Sigmoid colon (tissue), 6 donors: ENCODE measurements at regions not wholly inside any gene's neighbourhood (a gene's known extent, or its start where the extent isn't known, plus 50 kb on each side); places are given as distances from the start of the nearest gene placed in this dataset.

Experiments used
- DNase-seq: peaks from one replicate; pipeline ENCODE4 v3.0.0-alpha.2; 2019
- H3K27ac ChIP-seq, 4 donors: fragments of 200-600 bp; sonication (generic); one replicate each; pipeline ENCODE4 v1.5.1; 2016 to 2019; ENCODE audit warnings: mild to moderate bottlenecking in 1 of 4
- H3K27me3 ChIP-seq, 3 donors: fragments of 200-600 bp; sonication (generic); one replicate each; pipeline ENCODE4 v1.5.1; 2019; ENCODE audit warnings: mild to moderate bottlenecking in 1 of 3
- H3K36me3 ChIP-seq, 4 donors: fragments of 200-600 bp; sonication (generic); one replicate each; pipeline ENCODE4 v1.5.1; 2016 to 2019
- H3K4me1 ChIP-seq, 4 donors: fragments of 200-600 bp; sonication (generic); one replicate each; pipeline ENCODE4 v1.5.1; 2017 to 2019
- H3K4me3 ChIP-seq, 4 donors: fragments of 200-600 bp; sonication (generic); one replicate each; pipeline ENCODE4 v1.5.1; 2017 to 2019; ENCODE audit warnings: mild to moderate bottlenecking in 2 of 4, moderate library complexity in 1 of 4
- H3K9me3 ChIP-seq, 4 donors: fragments of 200-600 bp in 3 of 4; sonication (generic) in 3 of 4; one replicate each; pipeline versions ENCODE4 v1.5.1 to v1.6.1; 2013 to 2019
- EP300 ChIP-seq, 4 donors: sonication (generic); formaldehyde crosslinking; IDR thresholded peaks; one replicate each; pipeline ENCODE4 v1.6.1; 2017; ENCODE audit warnings: antibody characterized with exemption in 4 of 4
- POLR2A ChIP-seq, 2 donors: fragments of 450-650 bp; IDR thresholded peaks; one replicate each; pipeline ENCODE4 v1.6.1; 2016; ENCODE audit warnings: antibody characterized with exemption in 2 of 2, mild to moderate bottlenecking in 2 of 2, moderate library complexity in 2 of 2
- POLR2AphosphoS5 ChIP-seq, 4 donors: sonication (generic); formaldehyde crosslinking; IDR thresholded peaks; one replicate each; pipeline ENCODE4 v1.6.1; 2017; ENCODE audit warnings: antibody characterized with exemption in 4 of 4
- WGBS, 2 donors: extraction: QIAGEN DNeasy Blood & Tissue Kit; methylation state at CpG; one replicate each; pipeline ENCODE4 v1.1.7; 2013; 5-methylcytosine and 5-hydroxymethylcytosine counted together
- intact Hi-C: fragments of 100-400 bp; cut with DNase I; formaldehyde crosslinking; loops from one replicate; pipeline ENCODE4 v1.15.1; 2023
- TF ChIP-seq, protein P1 (sequence below), 4 experiments: fragments of 450-650 bp in 3 of 4; fragments of 200-600 bp in 1 of 4; IDR thresholded peaks; one replicate each; pipeline ENCODE4 v1.5.1; 2016 to 2019; ENCODE audit warnings: antibody characterized with exemption in 4 of 4, mild to moderate bottlenecking in 3 of 4, moderate library complexity in 2 of 4
- donor health status: healthy with polysubstance abuse.
- donor health status: healthy.

GRCh38 chr1:233730380-233730779, 116.5 kb downstream of the KCNK1 start:
- no peak for DNase-seq
- TF ChIP-seq POLR2AphosphoS5 (IDR thresholded peaks at IDR 0.05) (no peak), POLR2A (IDR thresholded peaks at IDR 0.05) (no peak)
- TF ChIP-seq, protein P1, sequence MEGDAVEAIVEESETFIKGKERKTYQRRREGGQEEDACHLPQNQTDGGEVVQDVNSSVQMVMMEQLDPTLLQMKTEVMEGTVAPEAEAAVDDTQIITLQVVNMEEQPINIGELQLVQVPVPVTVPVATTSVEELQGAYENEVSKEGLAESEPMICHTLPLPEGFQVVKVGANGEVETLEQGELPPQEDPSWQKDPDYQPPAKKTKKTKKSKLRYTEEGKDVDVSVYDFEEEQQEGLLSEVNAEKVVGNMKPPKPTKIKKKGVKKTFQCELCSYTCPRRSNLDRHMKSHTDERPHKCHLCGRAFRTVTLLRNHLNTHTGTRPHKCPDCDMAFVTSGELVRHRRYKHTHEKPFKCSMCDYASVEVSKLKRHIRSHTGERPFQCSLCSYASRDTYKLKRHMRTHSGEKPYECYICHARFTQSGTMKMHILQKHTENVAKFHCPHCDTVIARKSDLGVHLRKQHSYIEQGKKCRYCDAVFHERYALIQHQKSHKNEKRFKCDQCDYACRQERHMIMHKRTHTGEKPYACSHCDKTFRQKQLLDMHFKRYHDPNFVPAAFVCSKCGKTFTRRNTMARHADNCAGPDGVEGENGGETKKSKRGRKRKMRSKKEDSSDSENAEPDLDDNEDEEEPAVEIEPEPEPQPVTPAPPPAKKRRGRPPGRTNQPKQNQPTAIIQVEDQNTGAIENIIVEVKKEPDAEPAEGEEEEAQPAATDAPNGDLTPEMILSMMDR (IDR thresholded peaks at IDR 0.05): no peak
- Histone ChIP-seq H3K4me3 (no peak overlapping the region), H3K27me3 (no peaks in the 10 kb centered on the region), H3K36me3 (no peaks in the 10 kb centered on the region), H3K27ac (no peak overlapping the region), H3K9me3 (no peaks in the 10 kb centered on the region), H3K4me1 (peaks cover 0 to 5% (median 0%) of the 10 kb centered on the region in 4 donors)
- WGBS, 2 donors: 85 to 90% methylated on average over 5 of the region's 5 CpGs
- intact Hi-C loops: no loop called here

- Histone ChIP-seq H3K27me3 (no peaks in the 10 kb centered on the region), H3K4me3 (no peak overlapping the region), H3K36me3 (no peaks in the 10 kb centered on the region), H3K9me3 (no peaks in the 10 kb centered on the region), H3K27ac (no peak overlapping the region), H3K4me1 (peaks cover 0 to 5% (median 0%) of the 10 kb centered on the region in 4 donors)
- intact Hi-C loops: no loop called here
- 67 to 69% methylated on average over 5 of the region's 5 CpGs for WGBS, 2 donors
- no peak for DNase-seq
- TF ChIP-seq EP300 (IDR thresholded peaks at IDR 0.05) (no peak), POLR2AphosphoS5 (IDR thresholded peaks at IDR 0.05) (no peak), POLR2A (IDR thresholded peaks at IDR 0.05) (no peak)
- TF ChIP-seq, protein P1 (IDR thresholded peaks at IDR 0.05): no peak
Observed at GRCh38 chr1:233730809-233731208, 116.9 kb downstream of the KCNK1 start.

GRCh38 chr1:233732206-233732605, 118.3 kb downstream of the KCNK1 start:
- Histone ChIP-seq H3K36me3 (no peaks in the 10 kb centered on the region), H3K4me1 (peaks cover 0 to 5% (median 0%) of the 10 kb centered on the region in 4 donors), H3K4me3 (no peak overlapping the region), H3K27ac (no peak overlapping the region), H3K9me3 (no peaks in the 10 kb centered on the region), H3K27me3 (no peaks in the 10 kb centered on the region)
- TF ChIP-seq POLR2A (IDR thresholded peaks at IDR 0.05) (no peak), POLR2AphosphoS5 (IDR thresholded peaks at IDR 0.05) (no peak), EP300 (IDR thresholded peaks at IDR 0.05) (no peak)
- TF ChIP-seq, protein P1 (IDR thresholded peaks at IDR 0.05): no peak
- 75 to 78% methylated on average over 2 of the region's 2 CpGs for WGBS, 2 donors
- intact Hi-C loops: no loop called here
- DNase-seq: no peak

DNA sequence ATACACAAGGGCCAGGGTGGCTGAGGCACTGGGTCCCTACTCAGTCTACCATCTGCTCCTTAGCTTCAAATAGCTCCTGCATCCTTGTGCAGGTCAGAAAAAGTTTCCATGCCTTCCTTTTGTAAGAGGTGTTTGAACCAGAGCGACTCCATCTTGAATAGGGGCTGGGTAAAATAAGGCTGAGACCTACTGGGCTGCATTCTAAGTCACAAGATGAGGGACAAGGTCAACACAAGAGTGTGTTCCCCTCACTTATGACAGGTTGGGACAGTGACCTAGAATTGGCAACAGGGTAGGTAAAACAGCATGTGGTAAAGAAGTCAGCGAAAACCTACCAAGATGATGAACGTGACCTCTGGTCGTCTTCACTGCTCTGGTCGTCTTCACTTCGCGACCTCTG, 120.5 kb downstream of the KCNK1 start:
- intact Hi-C loops: no loop called here

More for the DNA sequence above, 120.5 kb downstream of the KCNK1 start:
- H3K27ac ChIP-seq: no peak overlapping the region
- H3K27me3 ChIP-seq: no peaks in the 10 kb centered on the region
- H3K4me3 ChIP-seq: no peak overlapping the region
- no peak for DNase-seq
- no peaks in the 10 kb centered on the region for H3K9me3 ChIP-seq
- no peak for TF ChIP-seq POLR2AphosphoS5 (IDR thresholded peaks at IDR 0.05)
- TF ChIP-seq, protein P1 (IDR thresholded peaks at IDR 0.05): no peak
- no peak for TF ChIP-seq POLR2A (IDR thresholded peaks at IDR 0.05)
- TF ChIP-seq EP300 (IDR thresholded peaks at IDR 0.05): no peak
- no peaks in the 10 kb centered on the region for H3K36me3 ChIP-seq
- 80 to 89% methylated on average over 7 of the region's 7 CpGs for WGBS, 2 donors
- peaks cover 0 to 5% (median 0%) of the 10 kb centered on the region in 4 donors for H3K4me1 ChIP-seq
